ENCODE measurements at regions not wholly inside any gene's neighbourhood (a gene's known extent, or its start where the extent isn't known, plus 50 kb on each side); places are given as distances from the start of the nearest gene placed in this dataset.

- DNase-seq = no peak
Observed at GRCh38 chr18:21162786-21163185, 51.2 kb upstream of the ROCK1 start.

GRCh38 chr18:21163647-21164547 lies 52.3 kb upstream of the ROCK1 start:
- DNase-seq = no peak

- no peak for DNase-seq
Observed at GRCh38 chr18:21164548-21165095, 53.0 kb upstream of the ROCK1 start.

GRCh38 chr18:21167641-21168377 lies 56.2 kb upstream of the ROCK1 start:
- DNase-seq = peak; percentile 89 to 95

GRCh38 chr18:21168880-21169279 lies 57.3 kb upstream of the ROCK1 start:
- DNase-seq = no peak

- no peak for DNase-seq
Observed at GRCh38 chr18:21177822-21178221, 64.2 kb upstream of the GREB1L start.

GRCh38 chr18:21179590-21180220 lies 62.3 kb upstream of the GREB1L start:
- peak; percentile 20 to 72 for DNase-seq

- no peak for DNase-seq
Observed at GRCh38 chr18:21180588-21180987, 61.4 kb upstream of the GREB1L start.

- no peak for DNase-seq
Observed at GRCh38 chr18:21181766-21182165, 60.3 kb upstream of the GREB1L start.

- DNase-seq = no peak
Observed at GRCh38 chr18:21183670-21184069, 58.4 kb upstream of the GREB1L start.

- DNase-seq = no peak
Observed at GRCh38 chr18:21184396-21184996, 57.5 kb upstream of the GREB1L start.

GRCh38 chr18:21187886-21188285 lies 54.1 kb upstream of the GREB1L start:
- DNase-seq = no peak

- peak; percentile 59 to 75 for DNase-seq
Observed at GRCh38 chr18:21191596-21192307, 50.3 kb upstream of the GREB1L start.

Data from NCI-H526 (cell line).